ENCODE measurements at regions not wholly inside any gene's neighbourhood (a gene's known extent, or its start where the extent isn't known, plus 50 kb on each side); places are given as distances from the start of the nearest gene placed in this dataset.
"Not testable (repeated sequence)": the region's sequence is repeated elsewhere in the genome, so short reads cannot be mapped to it uniquely, and the experiment has no call there.

DNA sequence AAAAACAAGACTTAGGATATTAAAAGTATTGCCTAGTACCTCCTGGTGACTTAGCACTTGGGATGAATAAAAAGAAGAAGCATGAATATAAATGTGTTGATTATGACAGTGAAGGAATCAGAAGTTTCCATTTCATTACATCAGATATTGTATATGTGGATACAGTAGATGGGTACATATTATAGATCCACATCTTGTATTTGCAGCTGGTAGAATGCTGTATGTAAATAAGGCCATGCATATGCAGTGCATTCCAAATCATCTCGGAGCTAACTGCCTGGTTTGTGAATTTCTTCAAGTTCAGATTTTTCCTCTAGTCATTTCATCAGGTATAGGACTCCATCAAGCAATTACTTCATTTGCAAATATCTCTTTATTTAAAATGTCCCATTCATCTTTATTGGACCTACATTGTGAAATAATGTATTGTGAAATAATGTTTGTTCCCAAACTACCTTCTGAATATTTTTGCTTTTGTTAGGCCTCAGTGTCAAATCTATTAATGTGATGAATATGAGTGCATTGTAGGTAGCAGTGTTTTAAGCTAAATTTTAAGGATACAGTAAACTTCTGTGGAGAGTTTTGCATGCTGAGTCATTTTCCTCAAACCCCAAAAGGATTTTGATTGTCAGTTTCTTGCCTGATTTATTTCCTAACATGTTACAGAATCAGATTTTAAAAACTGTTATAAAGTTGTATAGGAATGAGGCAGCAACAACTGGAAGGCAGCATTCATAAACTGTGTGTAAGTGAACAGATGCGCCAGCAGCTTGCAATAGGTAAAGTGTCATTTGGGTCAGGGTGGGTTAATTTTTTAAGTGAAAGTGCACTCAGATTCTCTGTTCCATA lies 370.8 kb upstream of the RIOK2 start:
- in situ Hi-C loops (cut with HindIII; ENCODE audit: low pct_unique_long_range_greater_than_20kb, low sequenced_read_pairs): no loop called here
- no peak for DNase-seq (ENCODE audit: low read depth)

DNA sequence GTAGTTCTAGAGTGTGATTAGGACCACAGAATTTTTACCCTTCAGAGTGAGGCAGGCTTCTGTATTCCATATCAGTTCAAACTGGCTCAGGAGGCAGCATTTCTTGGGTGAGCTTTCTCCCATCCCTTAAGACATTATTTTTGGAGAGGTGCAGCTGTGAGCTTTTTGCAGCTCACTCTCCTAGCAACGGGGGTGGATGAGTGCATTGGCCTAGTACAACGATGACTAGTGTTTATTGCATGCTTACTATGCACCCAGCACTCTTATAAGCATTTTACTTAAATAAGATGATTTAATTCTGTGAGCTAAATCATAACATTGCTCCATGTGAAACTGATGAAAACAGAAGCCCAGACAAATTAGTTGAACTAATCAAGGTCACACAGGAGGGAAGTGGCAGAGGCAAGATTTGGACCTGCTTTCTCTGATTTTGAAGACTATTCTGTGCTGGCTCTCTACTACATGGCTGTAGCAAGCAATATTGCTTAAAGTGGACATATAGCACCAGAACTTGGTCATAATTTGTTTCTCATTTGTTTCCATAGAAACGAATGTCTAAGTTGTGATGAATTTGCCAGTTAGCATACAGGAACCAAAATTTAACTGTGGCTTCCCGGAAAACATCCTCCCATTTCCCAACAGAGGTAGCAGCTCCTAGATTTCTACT lies 372.1 kb upstream of the RIOK2 start:
- in situ Hi-C loops (cut with HindIII; ENCODE audit: low pct_unique_long_range_greater_than_20kb, low sequenced_read_pairs): no loop called here
- no peak for DNase-seq (ENCODE audit: low read depth)

DNA sequence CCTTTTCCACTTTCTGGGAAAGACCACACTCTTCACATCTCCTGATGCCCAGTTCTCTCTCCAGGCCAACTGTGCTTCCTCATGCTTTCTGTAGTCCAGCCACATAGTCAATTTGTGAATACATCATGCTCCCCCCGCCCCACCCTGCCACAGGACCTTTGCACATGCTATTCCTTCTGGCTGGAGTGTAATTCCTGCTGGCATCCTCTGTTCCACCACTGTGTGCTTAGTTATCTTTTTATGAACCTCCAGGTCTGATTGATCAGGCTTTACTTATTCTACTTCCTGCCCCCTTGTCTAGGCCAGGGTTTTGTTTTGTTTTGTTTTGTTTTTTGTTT lies 372.6 kb upstream of the RIOK2 start:
- in situ Hi-C loops (cut with HindIII; ENCODE audit: low pct_unique_long_range_greater_than_20kb, low sequenced_read_pairs): no loop called here
- DNase-seq (ENCODE audit: low read depth): no peak

DNA sequence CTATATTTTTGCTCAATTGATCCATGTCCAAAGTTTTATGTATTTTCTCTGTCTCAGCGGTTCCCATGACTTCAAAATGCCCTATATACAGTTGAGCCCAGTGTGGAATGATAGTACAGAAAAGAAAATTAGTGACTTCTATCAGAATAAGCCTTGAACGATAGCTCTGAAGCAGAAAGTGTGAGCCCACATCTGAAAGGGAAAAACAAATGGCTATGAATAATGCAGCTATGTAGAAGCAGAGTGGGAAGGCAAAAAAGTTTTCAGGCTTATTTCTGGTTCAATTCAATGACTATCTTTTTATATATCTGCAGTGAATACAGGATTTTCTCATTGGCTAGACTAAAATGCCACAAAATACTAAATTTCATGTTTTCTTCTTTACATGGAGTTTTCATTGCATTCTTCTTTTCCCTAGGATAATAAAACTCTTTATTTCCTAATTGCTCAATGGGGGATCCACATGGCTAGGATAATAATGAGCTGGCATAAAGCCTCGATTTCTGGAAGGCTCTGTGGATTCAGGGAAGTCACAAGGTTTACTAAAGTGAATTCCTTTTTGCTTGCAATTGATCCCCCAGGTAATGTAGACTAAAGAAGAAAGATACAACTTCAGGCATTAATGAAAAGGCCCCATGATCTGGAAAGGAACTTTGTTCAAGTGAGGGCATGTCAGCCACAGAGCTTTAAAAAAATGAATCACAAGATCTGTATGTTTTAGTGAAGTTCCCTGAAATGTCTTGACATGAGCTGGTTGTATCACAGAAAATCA lies 377.0 kb upstream of the RIOK2 start:
- no peak for DNase-seq (ENCODE audit: low read depth)
- in situ Hi-C loops (cut with HindIII; ENCODE audit: low pct_unique_long_range_greater_than_20kb, low sequenced_read_pairs): no loop called here

DNA sequence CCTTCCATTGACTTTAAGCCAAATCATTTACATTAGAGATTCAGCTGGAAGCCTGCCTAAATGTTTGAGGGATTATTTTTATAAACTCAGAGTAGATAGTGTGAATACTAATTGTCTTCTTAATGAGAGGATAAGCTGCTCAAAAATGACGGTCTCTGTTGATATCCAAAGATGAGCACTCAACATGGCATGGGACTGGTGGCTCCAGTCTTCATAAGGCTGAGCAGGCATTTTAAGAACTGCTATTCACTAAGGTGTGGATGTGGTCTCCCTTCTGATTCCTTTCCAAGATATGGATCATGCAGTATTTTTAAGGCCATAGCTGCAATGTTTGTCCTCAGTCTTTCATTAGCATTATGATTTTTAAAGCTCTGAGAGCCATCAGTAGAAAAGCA lies 377.5 kb upstream of the RIOK2 start:
- in situ Hi-C loops (cut with HindIII; ENCODE audit: low pct_unique_long_range_greater_than_20kb, low sequenced_read_pairs): no loop called here
- DNase-seq (ENCODE audit: low read depth): no peak

DNA sequence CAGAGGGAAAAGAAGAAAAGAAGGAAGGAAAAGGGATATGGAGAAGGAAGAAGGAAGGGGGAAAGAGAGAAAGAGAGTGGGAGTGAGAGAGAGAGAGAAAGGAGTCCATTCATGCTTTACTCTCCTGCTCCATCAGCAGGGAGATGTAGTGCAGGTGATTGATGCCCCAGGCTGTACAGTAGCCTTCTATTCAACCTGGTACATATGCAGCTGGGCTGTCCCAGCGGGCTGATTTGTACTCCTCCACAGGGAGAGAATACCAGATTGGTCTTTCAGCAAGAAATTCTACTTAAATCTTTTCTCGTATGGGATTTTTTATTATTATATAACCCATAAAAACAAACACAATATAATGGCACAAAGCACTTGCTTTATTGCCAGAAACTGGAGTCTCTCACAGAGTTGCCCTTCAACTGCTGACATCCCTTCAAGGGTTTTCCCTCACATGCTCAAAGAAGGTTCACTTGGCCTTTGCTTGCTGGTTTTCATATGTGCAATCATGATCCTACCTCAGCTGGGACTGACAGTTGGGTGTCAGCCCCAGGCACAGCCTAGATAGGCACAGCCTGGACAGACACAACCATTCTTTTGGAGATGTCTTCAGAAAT lies 380.1 kb upstream of the RIOK2 start:
- in situ Hi-C loops (cut with HindIII; ENCODE audit: low pct_unique_long_range_greater_than_20kb, low sequenced_read_pairs): no loop called here
- DNase-seq (ENCODE audit: low read depth): no peak

DNA sequence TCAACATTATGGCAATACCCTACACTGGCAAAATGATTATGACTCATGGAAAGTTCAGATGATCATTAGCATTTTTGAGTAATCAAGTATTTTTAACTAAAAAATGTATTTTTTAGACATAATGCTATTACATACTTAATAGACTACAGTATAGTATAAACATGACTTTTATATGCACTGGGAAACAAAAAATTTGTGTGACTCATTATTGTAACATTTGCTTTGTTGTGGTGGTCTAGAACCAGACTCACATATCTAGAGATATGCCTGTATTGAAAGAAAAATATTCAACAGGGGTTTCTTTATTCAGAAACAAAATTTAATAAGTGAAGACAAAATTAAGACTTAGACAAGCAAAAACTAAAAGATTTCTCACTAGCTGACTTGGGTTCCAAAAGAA lies 385.3 kb upstream of the RIOK2 start:
- in situ Hi-C loops (cut with HindIII; ENCODE audit: low pct_unique_long_range_greater_than_20kb, low sequenced_read_pairs): no loop called here
- no peak for DNase-seq (ENCODE audit: low read depth)

DNA sequence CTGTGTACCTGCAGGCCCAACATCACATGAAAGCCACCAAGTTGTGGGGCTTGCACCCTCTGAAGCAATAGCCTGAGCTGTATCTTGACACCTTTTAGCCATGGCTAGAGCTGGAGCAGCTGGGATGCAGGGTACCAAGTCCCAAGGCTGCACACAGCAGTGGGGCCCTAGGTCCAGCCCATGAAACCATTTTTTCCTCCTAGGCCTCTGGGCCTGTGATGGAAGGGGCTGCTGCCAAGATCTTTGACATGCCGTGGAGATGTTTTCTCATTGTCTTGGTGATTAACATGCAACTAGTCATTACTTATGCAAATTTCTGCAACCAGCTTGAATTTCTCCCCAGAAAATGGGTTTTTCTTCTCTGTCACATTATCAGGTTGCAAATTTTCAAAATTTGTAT lies 387.2 kb upstream of the RIOK2 start:
- in situ Hi-C loops (cut with HindIII; ENCODE audit: low pct_unique_long_range_greater_than_20kb, low sequenced_read_pairs): no loop called here
- DNase-seq (ENCODE audit: low read depth): no peak

DNA sequence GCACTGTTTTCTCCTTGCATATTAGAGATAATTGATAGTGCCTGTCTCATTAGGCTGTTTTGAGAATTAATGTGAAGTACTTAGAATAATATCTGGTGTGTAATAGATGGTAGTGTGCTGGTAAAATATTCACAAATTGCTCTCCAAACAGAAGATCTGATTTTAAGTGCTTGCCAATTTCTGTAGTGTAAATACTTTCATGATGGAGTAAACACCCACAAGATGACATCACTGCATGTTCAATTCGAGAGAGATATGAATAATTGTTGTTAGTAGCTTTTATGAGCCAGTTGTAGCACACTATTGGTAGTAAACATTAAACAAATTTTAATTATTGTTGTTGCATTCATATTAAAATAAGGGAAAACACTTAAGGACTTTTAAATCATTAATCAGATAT lies 392.3 kb upstream of the RIOK2 start:
- DNase-seq (ENCODE audit: low read depth): no peak
- in situ Hi-C loops (cut with HindIII; ENCODE audit: low pct_unique_long_range_greater_than_20kb, low sequenced_read_pairs): no loop called here

DNA sequence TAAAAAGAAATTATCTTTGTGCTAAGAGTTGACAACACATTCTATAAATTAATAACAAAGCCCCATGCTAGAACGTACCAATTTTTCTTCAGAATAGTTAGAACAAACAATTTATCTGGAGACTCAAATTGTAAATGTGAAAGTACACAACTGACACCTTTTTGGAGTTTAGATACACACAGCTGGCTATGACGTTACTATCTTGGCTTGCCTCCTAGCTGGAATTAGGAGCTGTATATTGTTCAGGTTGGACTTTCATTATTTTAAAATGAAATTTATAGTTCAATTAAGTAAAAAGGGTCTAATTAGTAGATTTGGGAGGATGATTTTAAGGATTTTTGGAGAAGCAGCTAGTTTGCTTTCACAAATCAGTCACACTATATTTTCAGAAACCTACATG lies 393.9 kb upstream of the RIOK2 start:
- no peak for DNase-seq (ENCODE audit: low read depth)
- in situ Hi-C loops (cut with HindIII; ENCODE audit: low pct_unique_long_range_greater_than_20kb, low sequenced_read_pairs): no loop called here

DNA sequence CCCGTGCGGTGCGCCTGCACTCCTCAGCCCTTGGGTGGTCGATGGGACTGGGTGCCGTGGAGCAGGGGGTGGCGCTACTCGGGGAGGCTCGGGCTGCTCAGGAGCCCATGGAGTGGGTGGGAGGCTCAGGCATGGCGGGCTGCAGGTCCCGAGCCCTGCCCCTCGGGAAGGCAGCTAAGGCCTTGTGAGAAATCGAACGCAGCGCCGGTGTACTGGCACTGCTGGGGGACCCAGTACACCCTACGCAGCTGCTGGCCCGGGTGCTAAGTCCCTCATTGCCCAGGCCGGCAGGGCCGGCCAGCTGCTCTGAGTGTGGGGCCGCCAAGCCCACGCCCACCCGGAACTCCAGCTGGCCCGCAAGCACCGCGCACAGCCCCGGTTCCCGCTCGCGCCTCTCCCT lies 396.9 kb upstream of the RIOK2 start:
- DNase-seq (ENCODE audit: low read depth); in situ Hi-C loops (cut with HindIII; ENCODE audit: low pct_unique_long_range_greater_than_20kb, low sequenced_read_pairs): not testable (repeated sequence)

DNA sequence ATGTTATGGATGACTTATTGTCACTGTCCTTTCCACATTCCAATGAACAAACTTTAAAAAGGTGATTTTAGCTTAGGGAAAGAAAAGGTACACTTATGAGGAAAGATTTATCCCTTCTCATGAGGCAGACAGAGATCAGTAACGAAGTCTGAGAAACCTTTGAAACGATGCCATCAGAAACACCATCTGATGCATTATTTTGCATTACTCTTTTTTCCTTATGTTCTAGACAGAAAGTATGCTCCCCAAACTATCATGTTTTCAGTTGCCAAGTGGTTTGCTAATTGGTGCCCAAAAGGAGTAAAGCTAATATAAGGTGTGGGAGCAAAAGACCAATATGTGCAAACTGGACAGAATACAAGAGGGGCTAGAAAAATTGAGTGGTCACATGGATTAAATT lies 397.7 kb upstream of the RIOK2 start:
- no peak for DNase-seq (ENCODE audit: low read depth)
- in situ Hi-C loops (cut with HindIII; ENCODE audit: low pct_unique_long_range_greater_than_20kb, low sequenced_read_pairs): no loop called here

DNA sequence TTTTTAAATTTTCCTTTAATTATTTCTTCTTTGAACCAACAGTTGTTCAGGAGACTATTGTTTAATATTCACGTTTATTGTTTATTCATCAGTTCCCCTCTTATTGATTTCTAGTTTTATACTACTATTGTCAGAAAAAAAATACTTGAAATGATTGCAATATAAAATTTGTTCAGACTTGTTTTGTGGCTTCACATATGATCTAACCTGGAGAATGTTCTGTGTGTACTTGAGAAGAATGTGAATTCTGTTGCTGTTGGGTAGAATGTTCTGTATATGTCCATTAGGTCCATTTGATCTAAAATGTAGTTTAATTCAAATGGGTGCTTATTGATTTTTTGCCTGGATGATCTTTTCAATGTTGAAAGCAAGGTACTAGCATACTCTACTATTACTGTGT lies 408.7 kb upstream of the RIOK2 start:
- no peak for DNase-seq (ENCODE audit: low read depth)
- in situ Hi-C loops (cut with HindIII; ENCODE audit: low pct_unique_long_range_greater_than_20kb, low sequenced_read_pairs): no loop called here

DNA sequence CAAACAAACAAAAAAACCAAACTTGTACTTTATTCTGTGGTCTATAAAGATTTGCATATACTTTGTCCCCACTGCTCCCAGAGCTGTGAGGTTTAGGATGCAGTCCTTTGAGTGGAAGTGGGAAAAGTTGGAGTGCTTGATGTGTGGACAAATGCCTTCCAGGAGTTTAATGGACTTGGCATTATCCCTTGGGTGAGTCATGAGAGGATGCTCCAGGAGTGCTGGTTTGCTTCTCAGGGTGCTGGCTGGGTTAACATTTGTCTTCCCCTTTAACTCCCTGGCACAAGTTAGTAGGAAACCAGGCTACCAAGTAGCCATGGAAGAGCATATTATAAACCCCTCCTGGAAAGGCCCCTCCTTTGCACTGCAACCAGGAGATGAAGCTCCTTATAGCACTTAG lies 417.4 kb upstream of the RIOK2 start:
- DNase-seq (ENCODE audit: low read depth): no peak
- in situ Hi-C loops (cut with HindIII; ENCODE audit: low pct_unique_long_range_greater_than_20kb, low sequenced_read_pairs): no loop called here

DNA sequence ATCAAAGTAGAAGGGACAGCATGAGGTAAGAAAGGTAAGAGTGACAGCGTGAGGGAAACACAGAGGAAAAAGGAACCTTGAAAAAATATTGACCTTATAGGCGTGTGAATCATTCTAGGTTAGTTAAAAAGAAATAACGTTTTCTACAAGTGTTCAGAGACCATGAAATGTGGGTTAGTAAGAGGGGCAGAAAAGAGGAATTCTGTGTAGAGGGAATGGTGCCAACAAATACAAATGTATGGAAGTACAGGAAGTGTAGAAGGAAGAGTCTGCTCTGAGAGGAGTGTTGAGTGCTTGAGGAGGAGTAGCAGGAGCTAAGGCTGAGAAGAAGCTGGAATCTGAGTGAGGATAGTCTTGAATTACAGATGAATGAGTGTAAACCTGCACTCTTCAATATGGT lies 418.6 kb upstream of the RIOK2 start:
- in situ Hi-C loops (cut with HindIII; ENCODE audit: low pct_unique_long_range_greater_than_20kb, low sequenced_read_pairs): no loop called here
- DNase-seq (ENCODE audit: low read depth): no peak

DNA sequence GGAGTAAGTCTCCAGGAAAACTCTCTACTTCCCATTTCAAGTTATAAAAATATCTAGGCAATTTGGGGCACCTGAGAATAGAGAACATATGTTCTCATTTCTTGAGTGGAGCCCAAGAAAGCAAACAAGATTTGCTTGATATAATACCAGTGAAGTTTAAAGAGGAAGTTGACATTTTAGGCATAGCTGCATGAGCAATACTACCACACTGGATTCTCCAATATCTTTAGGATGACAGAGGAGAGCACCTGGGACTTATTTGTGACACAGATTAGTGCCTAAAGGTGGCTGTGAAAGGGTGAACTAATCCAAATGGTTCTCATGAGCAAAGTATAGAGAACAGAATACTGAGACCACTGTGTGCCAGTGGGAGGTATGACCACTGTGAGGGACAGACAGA lies 423.5 kb upstream of the RIOK2 start:
- DNase-seq (ENCODE audit: low read depth): no peak
- in situ Hi-C loops (cut with HindIII; ENCODE audit: low pct_unique_long_range_greater_than_20kb, low sequenced_read_pairs): no loop called here

DNA sequence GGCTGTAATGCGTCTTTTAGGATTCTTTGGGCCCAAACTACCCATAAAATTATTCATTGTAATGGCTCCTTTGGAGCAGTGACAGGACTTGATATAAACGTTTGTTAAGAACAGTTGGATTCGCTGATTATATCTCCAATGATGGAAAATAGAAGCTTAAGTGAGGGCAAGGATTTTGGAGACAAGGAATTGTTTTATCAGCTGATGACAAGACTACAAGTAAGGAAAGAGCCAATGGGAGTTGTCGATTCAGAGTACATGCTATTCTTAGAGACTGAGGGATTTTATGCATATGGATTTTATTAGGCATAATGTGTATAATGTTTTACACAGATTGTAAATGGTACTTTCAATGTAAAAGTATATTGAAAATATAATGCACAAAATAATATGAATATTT lies 425.5 kb upstream of the RIOK2 start:
- in situ Hi-C loops (cut with HindIII; ENCODE audit: low pct_unique_long_range_greater_than_20kb, low sequenced_read_pairs): no loop called here
- no peak for DNase-seq (ENCODE audit: low read depth)

DNA sequence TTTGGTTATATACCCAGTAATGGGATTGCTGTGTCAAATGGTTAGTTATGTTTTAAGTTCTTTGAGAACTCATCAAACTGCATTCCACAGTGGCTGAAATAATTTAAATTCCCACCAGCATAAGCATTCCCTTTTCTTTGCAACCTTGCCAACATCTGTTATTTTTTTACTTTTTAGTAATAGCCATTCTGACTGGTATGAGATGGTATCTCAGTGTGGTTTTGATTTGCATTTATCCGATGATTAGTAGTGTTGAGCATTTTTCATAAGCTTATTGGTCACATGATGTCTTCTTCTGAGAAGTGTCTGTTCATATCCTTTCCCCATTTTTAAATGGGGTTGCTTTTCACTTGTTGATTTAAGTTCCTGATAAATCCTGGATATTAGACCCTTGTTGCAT lies 435.7 kb upstream of the RIOK2 start:
- DNase-seq (ENCODE audit: low read depth): no peak
- in situ Hi-C loops (cut with HindIII; ENCODE audit: low pct_unique_long_range_greater_than_20kb, low sequenced_read_pairs): no loop called here

DNA sequence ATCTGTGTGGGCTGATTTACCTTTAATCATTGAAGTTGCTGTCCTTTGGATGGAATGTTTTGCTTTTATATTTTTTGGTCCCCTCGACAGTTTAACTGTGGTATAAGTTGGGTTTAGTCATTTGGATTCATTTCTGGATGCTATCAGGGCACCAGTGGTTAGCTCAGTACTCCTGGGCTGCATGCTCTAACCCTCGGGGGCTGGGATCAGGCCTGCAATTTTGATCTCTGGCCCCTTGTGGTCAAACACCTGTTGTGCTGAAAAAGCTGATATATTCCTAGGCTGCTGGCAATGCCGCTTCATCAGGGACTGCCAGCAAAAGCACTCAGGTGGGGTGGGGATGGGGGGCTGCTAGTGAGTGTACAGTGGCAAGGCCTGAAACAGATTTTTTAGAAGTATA lies 440.4 kb upstream of the RIOK2 start:
- no peak for DNase-seq (ENCODE audit: low read depth)
- in situ Hi-C loops (cut with HindIII; ENCODE audit: low pct_unique_long_range_greater_than_20kb, low sequenced_read_pairs): no loop called here

Measured in Caki2 (cell line).